Muscle of back (tissue), 3 donors: ENCODE measurements at regions not wholly inside any gene's neighbourhood (a gene's known extent, or its start where the extent isn't known, plus 50 kb on each side); places are given as distances from the start of the nearest gene placed in this dataset.
A peak's percentile ranks its signal among the peaks of the same experiment; 100 is the strongest.
"Not testable (repeated sequence)": the region's sequence is repeated elsewhere in the genome, so short reads cannot be mapped to it uniquely, and the experiment has no call there.

Experiments
- DNase-seq, 3 donors: peaks; one replicate each; pipeline versions ENCODE4 v3.0.0 to v3.0.0-alpha.2; 2013

- DNase-seq, result no peak
Observed at GRCh38 chr4:111267786-111268185, 644.9 kb upstream of the PITX2 start.

GRCh38 chr4:111268769-111269414 lies 646.0 kb upstream of the PITX2 start:
- DNase-seq, result peak in 1 of 3 donors; percentile 30

GRCh38 chr4:111269439-111269838 lies 646.6 kb upstream of the PITX2 start:
- DNase-seq, result no peak

DNA sequence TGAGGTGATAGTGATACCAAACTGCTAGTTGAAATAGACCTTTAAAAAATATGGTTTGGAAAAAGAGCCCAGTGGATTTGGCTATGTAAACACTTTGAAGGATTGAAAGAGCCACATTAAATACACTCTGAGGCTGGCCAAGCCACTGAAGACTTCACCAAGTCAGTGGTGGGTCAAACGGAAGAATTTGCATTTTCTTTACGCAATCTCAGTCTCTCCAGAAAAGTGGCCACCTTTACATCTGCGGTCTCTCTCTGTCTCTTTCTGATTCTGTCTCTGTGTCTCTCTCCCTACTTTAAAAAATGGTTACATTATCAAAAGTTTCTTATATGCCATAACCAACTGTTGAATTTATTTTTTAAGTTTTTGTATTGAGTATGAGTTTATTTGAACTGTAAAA lies 651.2 kb upstream of the PITX2 start:
- no peak for DNase-seq

DNA sequence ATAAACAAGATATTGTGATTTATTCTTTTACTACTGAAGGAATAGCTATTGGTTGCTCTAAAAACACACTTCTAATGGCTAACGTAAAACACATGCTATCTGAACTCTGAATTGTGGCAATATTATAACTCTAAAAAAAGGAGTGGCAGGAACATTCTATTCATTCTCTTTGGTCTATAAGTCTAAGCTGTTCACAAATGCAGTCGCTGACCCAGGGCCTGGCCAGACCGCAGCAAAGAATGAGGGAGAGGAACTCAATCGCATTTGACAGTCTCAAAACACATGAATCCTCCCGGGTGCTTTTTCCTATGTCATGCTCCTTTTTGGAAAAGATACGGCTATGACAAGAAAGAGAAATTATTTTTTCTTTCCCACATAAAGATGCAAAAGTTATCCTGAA lies 651.6 kb upstream of the PITX2 start:
- DNase-seq, result no peak

- no peak for DNase-seq
Observed at GRCh38 chr4:111281219-111281618, 658.3 kb upstream of the PITX2 start.

- no peak for DNase-seq
Observed at GRCh38 chr4:111282035-111282434, 659.2 kb upstream of the PITX2 start.

GRCh38 chr4:111283066-111283677 lies 660.3 kb upstream of the PITX2 start:
- DNase-seq, result peak in 2 of 3 donors; percentile 6 to 18

GRCh38 chr4:111296466-111296865 lies 673.6 kb upstream of the PITX2 start:
- no peak for DNase-seq

GRCh38 chr4:111303806-111304205 lies 680.9 kb upstream of the PITX2 start:
- DNase-seq, result no peak

GRCh38 chr4:111323496-111323895 lies 700.6 kb upstream of the PITX2 start:
- peak in 1 of 3 donors; percentile 77 for DNase-seq

DNA sequence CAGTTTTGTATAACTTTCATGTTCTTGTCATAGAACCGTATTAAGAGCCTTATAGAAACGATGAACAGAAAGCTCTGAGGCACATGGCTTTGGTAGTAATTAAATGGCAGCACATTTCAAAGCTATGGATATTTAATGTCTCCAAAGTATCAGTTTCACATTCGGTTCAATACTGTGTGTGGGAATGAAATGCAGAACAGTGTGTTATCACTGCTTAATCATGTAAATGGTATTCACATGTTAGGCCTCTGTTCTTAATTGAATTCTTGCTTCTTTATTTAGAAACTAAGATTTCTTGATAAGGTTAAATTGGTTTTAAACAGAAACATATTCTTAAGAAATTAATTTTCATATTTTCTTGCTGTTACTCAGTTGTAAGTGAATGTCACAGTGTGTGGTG lies 701.0 kb upstream of the PITX2 start:
- peak in 1 of 3 donors; percentile 20 for DNase-seq

DNA sequence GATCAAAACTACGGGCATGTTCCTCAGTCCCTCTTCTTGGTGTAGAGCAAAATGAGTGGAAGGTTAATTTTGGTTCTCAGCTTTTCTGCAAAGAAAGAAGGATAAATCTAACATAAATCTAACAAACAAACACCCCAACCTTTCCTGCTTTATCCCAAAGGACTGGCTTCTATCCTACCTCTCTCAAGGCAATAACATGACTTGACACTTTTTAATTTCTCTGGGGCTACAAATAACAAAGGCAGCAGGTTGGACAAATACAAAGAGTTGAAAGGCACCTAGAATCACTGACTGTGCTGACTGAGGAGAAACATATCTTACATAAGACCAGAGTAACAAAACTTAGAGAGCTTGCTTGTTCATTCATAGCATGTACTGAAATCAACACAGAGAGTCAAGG lies 703.6 kb upstream of the PITX2 start:
- DNase-seq, result no peak

DNA sequence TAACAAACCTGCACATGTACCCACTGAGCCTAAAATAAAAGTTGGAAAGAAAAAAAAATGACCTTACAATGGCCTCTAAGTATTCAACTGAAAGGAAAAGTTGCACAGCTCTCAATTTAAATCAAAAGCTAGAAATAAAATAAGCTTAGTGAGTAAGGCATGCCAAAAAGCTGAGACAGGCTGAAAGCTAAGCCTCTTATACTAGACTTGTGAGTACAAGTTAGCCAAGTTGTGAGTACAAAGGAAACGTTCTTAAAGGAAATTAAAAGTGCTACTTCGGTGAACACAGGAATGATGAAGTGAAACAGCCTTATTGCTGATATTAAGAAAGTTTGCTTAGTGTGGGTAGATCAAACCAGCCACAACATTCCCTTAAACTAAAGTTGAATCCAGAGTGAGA lies 707.9 kb upstream of the PITX2 start:
- DNase-seq, result no peak

DNA sequence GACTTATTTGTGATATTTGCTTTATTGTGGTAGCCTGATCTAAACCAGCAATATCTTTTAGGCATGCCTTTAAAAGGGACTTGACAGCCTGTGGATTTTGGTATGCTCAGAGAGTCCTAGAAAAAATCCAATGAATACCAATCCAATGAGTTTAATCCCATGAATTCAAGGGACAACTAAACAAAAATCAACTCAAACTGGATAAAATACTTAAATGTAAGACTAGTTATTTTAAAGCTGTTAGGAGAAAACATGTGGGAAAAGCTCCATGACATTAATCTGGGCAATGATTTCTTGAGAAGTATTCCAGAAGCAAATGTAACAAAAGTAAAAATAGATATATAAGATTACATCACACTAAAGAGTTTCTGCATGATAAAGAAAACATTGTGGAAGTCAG lies 711.5 kb upstream of the PITX2 start:
- no peak for DNase-seq

DNA sequence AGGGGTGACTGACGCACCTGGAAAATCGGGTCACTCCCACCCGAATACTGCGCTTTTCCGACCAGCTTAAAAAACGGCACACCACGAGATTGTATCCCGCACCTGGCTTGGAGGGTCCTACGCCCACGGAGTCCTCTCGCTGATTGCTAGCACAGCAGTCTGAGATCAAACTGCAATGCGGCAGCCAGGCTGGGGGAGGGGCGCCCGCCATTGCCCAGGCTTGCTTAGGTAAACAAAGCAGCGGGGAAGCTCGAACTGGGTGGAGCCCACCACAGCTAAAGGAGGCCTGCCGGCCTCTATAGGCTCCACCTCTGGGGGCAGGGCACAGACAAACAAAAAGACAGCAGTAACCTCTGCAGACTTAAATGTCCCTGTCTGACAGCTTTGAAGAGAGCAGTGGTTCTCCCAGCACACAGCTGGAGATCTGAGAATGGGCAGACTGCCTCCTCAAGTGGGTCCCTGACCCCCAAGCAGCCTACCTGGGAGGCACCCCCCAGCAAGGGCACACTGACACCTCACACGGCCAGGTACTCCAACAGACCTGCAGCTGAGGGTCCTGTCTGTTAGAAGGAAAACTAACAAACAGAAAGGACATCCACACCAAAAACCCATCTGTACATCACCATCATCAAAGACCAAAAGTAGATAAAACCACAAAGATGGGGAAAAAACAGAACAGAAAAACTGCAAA lies 714.5 kb upstream of the PITX2 start:
- not testable (repeated sequence) for DNase-seq

DNA sequence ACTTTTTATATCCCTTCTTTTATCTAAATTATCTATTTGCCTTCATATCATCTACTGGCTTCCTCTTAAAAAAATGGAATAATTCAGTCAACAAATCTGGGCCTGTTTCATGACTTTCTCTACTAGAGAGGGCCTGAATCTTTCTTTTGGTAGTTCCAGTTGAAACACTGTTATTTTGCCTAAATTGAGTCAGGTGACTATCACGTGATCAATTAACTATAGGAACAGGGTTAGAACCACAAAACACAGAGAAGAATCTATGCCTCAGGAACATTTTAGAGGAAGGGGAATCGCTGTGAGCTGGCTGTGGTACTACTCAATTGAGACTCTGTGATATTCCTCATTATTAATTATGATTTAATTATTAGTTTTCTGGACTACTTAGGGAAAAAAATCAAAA lies 736.7 kb upstream of the PITX2 start:
- DNase-seq, result no peak

DNA sequence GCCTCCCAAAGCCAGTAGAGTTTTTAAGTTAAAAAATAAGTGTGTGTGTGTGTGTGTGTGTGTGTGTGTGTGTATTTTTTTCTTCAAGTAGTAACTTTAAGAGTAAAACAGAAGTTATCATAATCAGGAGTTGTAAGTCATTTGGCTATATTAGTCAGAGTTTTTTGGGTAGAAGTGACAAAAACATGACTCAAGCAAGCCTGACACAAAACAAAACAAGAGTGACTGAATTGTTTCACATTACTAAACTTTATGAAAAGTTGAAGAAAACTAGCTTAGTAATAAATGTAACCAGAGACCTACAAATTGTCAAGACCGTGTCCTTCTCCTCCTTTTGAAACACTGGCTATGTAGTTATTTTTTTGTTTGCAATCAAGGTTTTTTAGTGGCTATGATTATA lies 738.0 kb upstream of the PITX2 start:
- DNase-seq, result no peak

- DNase-seq, result peak; percentile 24 to 82 (median 47)
Observed at GRCh38 chr4:111362941-111363361, 740.1 kb upstream of the PITX2 start.

GRCh38 chr4:111377880-111378279 lies 755.0 kb upstream of the PITX2 start:
- not testable (repeated sequence) for DNase-seq

DNA sequence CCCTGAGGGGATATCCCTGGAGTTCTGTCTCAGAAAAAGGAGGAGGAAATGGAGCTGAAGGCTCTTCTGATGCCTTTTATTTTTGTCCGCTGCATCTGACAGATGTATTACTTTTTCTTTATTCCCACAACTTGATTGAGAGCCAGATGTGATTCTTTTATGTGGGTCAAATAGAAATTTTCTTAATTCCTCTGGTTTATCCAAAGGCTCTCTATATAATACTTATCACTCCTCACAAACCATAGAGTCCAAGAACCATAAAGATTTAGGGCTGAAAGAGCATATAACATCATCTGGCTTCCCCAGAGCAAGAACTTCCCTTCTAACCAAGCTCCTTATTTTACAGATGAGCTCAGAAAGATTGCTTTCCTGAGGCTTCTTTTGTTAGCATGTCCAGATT lies 756.7 kb upstream of the FAM241A start:
- DNase-seq, result no peak

- DNase-seq, result no peak
Observed at GRCh38 chr4:111391829-111392228, 753.4 kb upstream of the FAM241A start.

GRCh38 chr4:111393781-111394180 lies 751.5 kb upstream of the FAM241A start:
- no peak for DNase-seq
